GM19438 (cell line): ENCODE measurements at regions not wholly inside any gene's neighbourhood (a gene's known extent, or its start where the extent isn't known, plus 50 kb on each side); places are given as distances from the start of the nearest gene placed in this dataset.

Experiments used
- ATAC-seq: cut with Tn5 transposase; IDR thresholded peaks from one replicate; pipeline ENCODE4 v1.9.1; 2021; ENCODE audit warnings: low read depth; ENCODE audit not compliant: unreplicated experiment

DNA sequence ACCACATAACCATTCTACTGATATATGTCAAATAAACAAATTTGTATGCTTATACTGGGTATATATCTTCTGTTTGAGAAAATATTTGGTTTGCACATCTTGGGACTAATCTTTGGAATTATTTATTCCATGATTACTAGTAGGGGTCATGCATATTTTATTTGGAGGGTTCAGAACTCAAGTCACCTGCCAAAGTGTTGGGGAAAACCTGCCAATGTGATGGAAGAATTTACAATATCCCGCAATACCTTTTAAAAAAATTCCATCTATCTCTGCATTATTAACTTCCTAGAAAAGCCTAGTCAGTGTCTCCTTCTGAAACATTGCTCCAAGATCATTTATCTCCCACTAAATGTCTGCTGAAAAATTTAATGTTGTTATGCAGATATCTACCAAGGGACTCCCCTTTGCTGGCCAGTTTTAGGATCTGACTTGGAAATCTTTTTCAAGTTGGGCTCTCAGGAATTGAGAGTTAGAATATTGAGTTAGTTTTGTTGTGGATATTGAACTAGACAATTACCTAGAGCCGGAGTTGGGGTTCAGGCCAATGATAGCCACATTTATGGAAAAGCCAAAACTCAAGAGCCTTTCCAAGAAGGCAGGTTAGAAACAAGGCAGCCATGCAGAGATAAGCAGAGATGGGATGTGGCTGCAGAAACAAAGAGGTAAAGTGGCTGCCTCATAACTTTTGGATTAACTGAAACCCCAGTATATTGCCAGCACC is 425.2 kb downstream of the ADAMTS20 start:
- no peak for ATAC-seq

DNA sequence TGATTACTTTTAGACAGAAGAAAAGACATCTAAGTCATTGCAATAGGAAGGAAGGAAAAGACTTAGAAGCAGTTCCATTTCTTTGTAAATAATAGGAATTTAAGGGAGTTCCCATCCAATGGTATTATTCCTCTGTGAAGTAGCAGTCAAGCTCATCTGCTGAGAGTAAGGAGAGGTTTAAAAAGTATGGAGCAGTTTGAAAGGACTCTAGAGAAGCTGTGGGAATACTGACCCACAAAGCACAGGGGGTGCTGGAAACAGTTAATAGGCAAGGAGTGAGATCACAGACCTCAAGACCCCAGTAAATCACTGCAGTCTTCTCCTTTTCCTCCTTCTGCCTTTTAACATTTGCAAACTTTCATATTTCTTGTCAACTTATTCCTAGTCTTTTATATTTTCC is 428.5 kb downstream of the ADAMTS20 start:
- no peak for ATAC-seq

GRCh38 chr12:43120150-43120549 is 431.9 kb downstream of the ADAMTS20 start:
- no peak for ATAC-seq

DNA sequence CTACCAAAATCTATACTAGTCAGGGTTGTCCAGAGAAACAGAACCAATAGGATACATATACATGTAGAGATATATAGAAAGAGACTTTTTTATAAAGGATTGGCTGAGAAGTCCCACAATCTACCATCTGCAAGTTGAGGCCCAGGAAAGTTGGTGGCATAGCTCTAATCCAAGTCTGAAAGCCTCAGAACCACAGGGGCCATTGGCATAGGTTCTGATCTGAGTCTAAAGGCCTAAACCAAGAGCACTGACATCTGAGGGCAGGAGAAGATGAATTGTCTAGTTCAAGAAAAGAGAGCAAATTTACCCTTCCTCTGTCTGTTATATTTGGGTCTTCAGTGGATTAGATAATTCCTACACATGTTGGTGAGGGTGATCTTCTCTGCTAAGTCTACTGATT is 433.1 kb downstream of the ADAMTS20 start:
- no peak for ATAC-seq

- ATAC-seq, result no peak
These were observed 433.8 kb downstream of the ADAMTS20 start for GRCh38 chr12:43118234-43118633.

DNA sequence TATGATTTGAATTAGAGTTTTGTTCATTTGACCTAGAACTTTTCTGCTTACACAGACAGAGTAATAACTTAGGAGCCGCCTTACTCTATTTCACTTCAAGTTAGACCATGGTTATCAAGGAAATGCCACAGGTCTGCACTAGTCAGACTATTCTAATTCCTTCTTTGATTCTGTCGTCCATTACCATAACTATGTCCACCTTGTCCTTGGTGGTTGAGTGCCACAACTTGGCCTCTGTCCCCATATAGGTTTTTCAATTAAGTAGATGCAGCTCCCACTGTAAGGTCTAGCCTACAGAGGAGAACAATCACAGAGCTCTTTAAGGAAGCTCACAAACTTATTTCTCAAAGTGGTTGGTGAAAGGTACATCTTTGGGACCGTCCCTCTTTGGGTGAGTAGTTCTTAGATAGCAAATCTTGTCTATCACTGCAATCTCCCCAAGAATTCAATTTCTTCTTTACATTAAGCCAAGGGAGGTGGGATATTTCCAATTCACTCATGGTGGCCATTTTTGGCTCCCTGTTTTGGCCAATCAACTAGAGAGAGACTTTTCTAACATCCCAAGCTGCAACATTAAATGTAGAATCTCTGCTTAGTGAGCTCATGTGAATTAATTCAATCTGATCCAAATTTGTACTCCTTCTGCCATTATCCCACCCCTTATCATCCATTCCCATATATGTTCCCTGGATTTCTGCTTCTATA is 434.6 kb downstream of the ADAMTS20 start:
- ATAC-seq, result no peak

DNA sequence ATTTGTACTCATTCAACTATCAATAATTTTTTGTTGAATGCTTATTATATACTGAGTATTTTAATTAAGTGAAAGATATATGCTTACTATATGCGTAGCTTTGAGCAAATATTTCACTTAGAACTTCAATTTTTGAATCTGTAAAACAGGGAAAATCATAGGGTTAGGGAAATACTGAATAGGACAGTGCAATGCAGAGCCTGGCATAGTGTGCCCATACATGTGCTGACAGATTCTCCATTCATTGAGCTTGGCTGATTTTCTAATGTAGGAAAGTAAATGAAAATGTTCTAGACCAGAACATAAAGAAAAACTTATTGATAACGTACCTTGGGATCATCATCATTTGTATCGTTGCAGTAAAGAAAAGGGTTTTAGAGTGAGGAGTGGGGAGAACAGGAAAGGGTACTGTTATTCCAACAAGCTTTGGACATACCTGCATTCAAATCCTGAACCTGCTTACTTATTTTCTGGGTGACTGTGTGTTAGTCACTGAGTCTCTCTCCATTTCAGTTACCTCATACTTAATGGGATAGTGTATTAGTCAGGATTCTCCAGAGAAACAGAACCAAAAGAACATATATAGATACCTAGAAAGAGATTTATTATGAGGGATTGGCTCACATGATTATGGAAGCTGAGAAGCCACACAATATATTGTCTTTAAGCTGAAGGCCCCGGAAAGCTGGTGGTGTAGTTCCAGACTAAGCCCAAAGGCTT is 436.4 kb downstream of the ADAMTS20 start:
- ATAC-seq, result no peak

GRCh38 chr12:43114316-43114715 is 437.7 kb downstream of the ADAMTS20 start:
- no peak for ATAC-seq

- ATAC-seq, result no peak
These were observed 438.4 kb downstream of the ADAMTS20 start for GRCh38 chr12:43113616-43114015.

DNA sequence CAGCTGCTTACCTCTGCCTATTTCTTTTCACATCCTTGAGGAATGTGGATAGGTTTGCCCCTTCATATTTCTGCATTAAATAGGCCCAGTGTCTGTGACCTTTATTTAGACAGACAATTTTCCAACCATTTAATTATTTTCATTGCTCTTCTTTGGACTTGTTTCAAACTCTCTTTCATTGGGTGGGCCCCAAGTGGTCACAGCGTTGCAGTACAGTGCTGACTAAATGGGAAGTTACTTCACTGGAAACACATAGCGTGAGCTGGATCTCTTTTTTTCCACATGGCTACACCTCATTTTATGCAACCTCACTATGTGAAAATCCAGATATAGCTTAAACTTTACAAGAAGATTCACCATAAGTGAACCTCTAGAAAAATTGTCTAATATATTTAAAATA is 438.9 kb downstream of the ADAMTS20 start:
- no peak for ATAC-seq

GRCh38 chr12:43112101-43112920 is 439.7 kb downstream of the ADAMTS20 start:
- no peak for ATAC-seq

- ATAC-seq, result no peak
These were observed 440.4 kb downstream of the ADAMTS20 start for GRCh38 chr12:43111608-43112007.

DNA sequence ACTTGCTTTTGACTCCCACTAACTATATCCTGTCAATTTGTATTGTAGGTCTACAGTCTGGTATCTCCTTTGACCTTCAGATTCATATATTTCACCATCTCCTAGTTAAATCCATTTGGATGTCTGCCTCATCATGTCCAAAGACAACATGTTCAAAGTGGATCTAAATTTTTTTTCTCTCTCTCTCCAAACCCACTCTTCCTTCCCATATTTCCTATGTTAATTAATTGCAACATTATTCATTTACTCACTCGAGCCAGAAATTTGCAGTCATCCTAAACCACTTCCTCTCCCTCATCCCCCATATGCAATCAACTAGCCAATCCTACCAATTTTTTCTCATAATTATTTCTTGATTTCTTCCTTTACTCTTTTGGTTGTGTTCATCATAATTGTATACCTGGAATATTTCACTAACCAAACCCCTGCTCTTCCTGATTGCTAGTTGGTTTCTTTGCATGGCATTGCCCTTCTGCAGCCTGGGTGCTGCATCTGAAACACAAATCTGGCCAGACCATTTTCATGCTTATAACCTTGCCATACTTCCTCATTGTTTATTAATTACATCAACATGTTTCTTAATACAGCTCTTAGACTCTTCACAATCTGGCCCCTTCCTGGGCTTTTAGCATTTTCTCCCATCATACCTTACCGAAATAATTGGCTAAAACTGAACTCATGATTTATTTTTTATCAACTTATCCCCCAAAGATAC is 442.2 kb downstream of the ADAMTS20 start:
- no peak for ATAC-seq

- no peak for ATAC-seq
These were observed 443.3 kb downstream of the ADAMTS20 start for GRCh38 chr12:43108656-43109055.

GRCh38 chr12:43107026-43107775 is 444.8 kb downstream of the ADAMTS20 start:
- ATAC-seq, result no peak

DNA sequence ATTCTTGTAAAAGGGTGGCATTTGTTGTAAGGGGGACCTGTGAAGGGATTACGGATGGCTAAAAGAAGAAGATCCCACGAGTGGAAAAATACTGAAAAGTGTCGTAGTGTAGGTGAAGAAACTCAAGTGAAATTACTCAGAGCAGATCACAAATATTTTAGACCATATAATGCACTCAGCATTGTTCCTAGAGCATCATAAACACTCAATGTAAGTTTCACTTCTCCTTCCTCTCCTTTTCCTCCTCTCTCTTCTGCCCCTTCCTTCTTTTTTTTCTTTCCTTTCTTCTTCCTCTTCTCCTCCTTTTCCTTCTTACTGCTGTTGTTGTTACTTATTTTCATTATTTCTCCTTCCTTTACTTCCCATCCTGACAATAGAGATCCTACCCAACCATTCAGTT is 445.6 kb downstream of the ADAMTS20 start:
- no peak for ATAC-seq

DNA sequence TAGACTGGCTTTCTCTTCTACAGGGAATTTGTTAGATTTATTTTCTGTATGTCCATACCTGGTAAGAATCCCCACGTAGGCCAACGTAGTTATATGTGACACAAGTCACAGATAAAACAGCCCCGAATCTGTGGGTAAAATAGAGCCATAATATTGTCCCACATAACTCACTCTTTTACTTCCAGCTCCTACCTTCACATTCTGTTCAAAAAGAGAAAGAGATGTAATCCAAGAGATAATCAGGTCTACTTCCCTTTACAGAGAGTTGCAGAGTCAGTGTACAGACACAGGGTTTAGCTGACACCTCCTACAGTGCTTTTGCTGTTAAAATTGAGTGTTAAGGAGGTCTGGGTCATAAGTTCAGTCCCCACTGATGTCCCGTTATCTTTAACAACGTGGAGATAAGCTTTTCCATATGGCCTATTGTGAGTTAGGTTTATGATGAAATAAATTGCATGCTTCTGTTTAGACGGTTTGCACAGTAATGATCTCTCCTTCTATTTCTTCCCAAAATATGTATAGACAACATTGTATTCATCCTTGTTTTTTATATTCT is 446.5 kb downstream of the ADAMTS20 start:
- no peak for ATAC-seq

GRCh38 chr12:43104494-43104893 is 447.5 kb downstream of the ADAMTS20 start:
- ATAC-seq, result no peak

DNA sequence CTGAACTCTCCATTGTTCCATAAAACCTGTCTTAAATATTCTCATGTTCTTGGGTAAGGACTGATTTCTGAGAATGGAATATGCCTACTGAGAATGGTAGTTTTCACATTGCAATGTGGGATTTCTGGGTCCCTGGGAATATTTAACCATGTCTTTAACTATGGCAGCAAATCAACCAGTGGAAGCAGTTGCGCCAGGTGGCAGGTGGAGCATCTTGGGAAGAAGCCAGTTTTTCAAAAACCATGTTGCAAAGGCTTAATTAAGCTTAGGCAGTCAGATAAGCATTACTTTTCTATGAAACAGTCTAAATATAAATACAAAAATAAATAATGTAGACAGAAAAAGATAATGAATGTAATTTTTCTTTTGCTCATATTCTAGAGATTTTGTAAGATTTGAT is 448.1 kb downstream of the ADAMTS20 start:
- no peak for ATAC-seq
